Trophoblast cell (in vitro differentiated cells and primary cell): ENCODE measurements at regions not wholly inside any gene's neighbourhood (a gene's known extent, or its start where the extent isn't known, plus 50 kb on each side); places are given as distances from the start of the nearest gene placed in this dataset.

Experiments used
- DNase-seq, 2 donors: peaks; one replicate each; pipeline ENCODE4 v3.0.0-alpha.2; 2016
- H2AFZ ChIP-seq: 2 replicates; pipeline ENCODE4 v1.6.1; 2013; ENCODE audit warnings: low read length, moderate library complexity, mild to moderate bottlenecking; ENCODE audit not compliant: insufficient read depth, poor library complexity
- H2AK5ac ChIP-seq: 2 replicates; pipeline ENCODE4 v1.6.1; 2013; ENCODE audit warnings: mild to moderate bottlenecking, low read length
- H2BK120ac ChIP-seq: 2 replicates; pipeline ENCODE4 v1.6.1; 2013; ENCODE audit warnings: low read length, mild to moderate bottlenecking, moderate library complexity; ENCODE audit not compliant: insufficient read depth, poor library complexity
- H2BK12ac ChIP-seq: 2 replicates; pipeline ENCODE4 v1.6.1; 2013; ENCODE audit warnings: mild to moderate bottlenecking, low read length, moderate library complexity
- H2BK5ac ChIP-seq: 2 replicates; pipeline ENCODE4 v1.6.1; 2013; ENCODE audit warnings: low read length, low read depth, moderate library complexity, mild to moderate bottlenecking; ENCODE audit not compliant: poor library complexity
- H3K14ac ChIP-seq: 2 replicates; pipeline ENCODE4 v1.6.1; 2013; ENCODE audit warnings: mild to moderate bottlenecking, low read length
- H3K18ac ChIP-seq: 2 replicates; pipeline ENCODE4 v1.6.1; 2013; ENCODE audit warnings: mild to moderate bottlenecking, low read length
- H3K23ac ChIP-seq: 2 replicates; pipeline ENCODE4 v1.6.1; 2013; ENCODE audit warnings: low read length
- H3K27ac ChIP-seq: 2 replicates; pipeline ENCODE4 v1.5.1; 2013; ENCODE audit warnings: low read depth, mild to moderate bottlenecking, inconsistent platforms, low read length, moderate library complexity
- H3K27me3 ChIP-seq: 2 replicates; pipeline ENCODE4 v1.6.1; 2013; ENCODE audit warnings: inconsistent platforms, mild to moderate bottlenecking, low read length, moderate library complexity; ENCODE audit not compliant: insufficient read depth
- H3K36me3 ChIP-seq, 2 experiments: 1 replicate in 1 of 2; 2 replicates in 1 of 2; pipeline ENCODE4 v1.6.1; 2013; ENCODE audit warnings: low read length in 2 of 2, mild to moderate bottlenecking in 2 of 2, moderate library complexity in 1 of 2; ENCODE audit not compliant: insufficient read depth in 2 of 2, control insufficient read depth in 1 of 2
- H3K4ac ChIP-seq: 2 replicates; pipeline ENCODE4 v1.6.1; 2013; ENCODE audit warnings: low read depth, mild to moderate bottlenecking, low read length, moderate library complexity
- H3K4me1 ChIP-seq, 2 experiments: 1 replicate in 1 of 2; 2 replicates in 1 of 2; pipeline ENCODE4 v1.6.1; 2013; ENCODE audit warnings: low read length in 2 of 2, mild to moderate bottlenecking in 2 of 2, moderate library complexity in 1 of 2; ENCODE audit not compliant: insufficient read depth in 2 of 2, control insufficient read depth in 1 of 2
- H3K4me2 ChIP-seq: 2 replicates; pipeline ENCODE4 v1.6.1; 2013; ENCODE audit warnings: inconsistent platforms, mild to moderate bottlenecking, low read length, moderate library complexity
- H3K4me3 ChIP-seq: 2 replicates; pipeline ENCODE4 v1.5.1; 2013; ENCODE audit warnings: mild to moderate bottlenecking, low read depth, low read length, inconsistent platforms
- H3K79me1 ChIP-seq: one replicate; pipeline ENCODE4 v1.6.1; 2013; ENCODE audit warnings: low read length
- H3K79me2 ChIP-seq: 2 replicates; pipeline ENCODE4 v1.6.1; 2013; ENCODE audit warnings: low read length, mild to moderate bottlenecking; ENCODE audit not compliant: control insufficient read depth, insufficient read depth, poor library complexity
- H3K9ac ChIP-seq: 2 replicates; pipeline ENCODE4 v1.6.1; 2013; ENCODE audit warnings: mild to moderate bottlenecking, low read length
- H3K9me3 ChIP-seq: 2 replicates; pipeline ENCODE4 v1.6.1; 2013; ENCODE audit warnings: low read depth, mild to moderate bottlenecking, control low read depth, inconsistent platforms, low read length; ENCODE audit not compliant: insufficient read depth
- H4K12ac ChIP-seq: 2 replicates; pipeline ENCODE4 v1.6.1; 2013; ENCODE audit warnings: low read depth, mild to moderate bottlenecking, low read length, moderate library complexity
- H4K8ac ChIP-seq: 2 replicates; pipeline ENCODE4 v1.6.1; 2013; ENCODE audit warnings: low read depth, mild to moderate bottlenecking, low read length, moderate library complexity
- H4K91ac ChIP-seq: one replicate; pipeline ENCODE4 v1.6.1; 2013; ENCODE audit warnings: low read depth, mild to moderate bottlenecking, low read length, moderate library complexity
- WGBS: extraction: QIAGEN DNeasy Blood & Tissue Kit; methylation state at CpG from one replicate; pipeline ENCODE4 v1.1.7; 2013; ENCODE audit warnings: missing lambda C conversion rate; ENCODE audit not compliant: insufficient read length, insufficient coverage; ENCODE audit errors: extremely low coverage; 5-methylcytosine and 5-hydroxymethylcytosine counted together

- Histone ChIP-seq H3K18ac (no peak overlapping the region), H3K4ac (no peak overlapping the region), H3K27me3 (no peaks in the 10 kb centered on the region), H3K4me1 (no peaks in the 10 kb centered on the region), H2AK5ac (no peak overlapping the region), H3K36me3 (no peaks in the 10 kb centered on the region), H2BK120ac (no peak overlapping the region), H3K9ac (no peak overlapping the region), H3K23ac (no peak overlapping the region), H3K14ac (no peak overlapping the region), H3K79me1 (no peaks in the 10 kb centered on the region), H4K12ac (no peak overlapping the region), H3K79me2 (no peaks in the 10 kb centered on the region), H2AFZ (no peak overlapping the region), H2BK5ac (no peak overlapping the region), H4K91ac (no peak overlapping the region), H3K4me3 (no peak overlapping the region), H3K9me3 (peaks cover 2% of the 10 kb centered on the region), H3K4me2 (no peak overlapping the region), H4K8ac (no peak overlapping the region), H2BK12ac (no peak overlapping the region), H3K27ac (no peak overlapping the region)
- no peak for DNase-seq
- WGBS: no CpG with 5 or more reads among the region's 7 CpGs
Measured at GRCh38 chr1:112058815-112059450, 69.5 kb upstream of the KCND3 start.

GRCh38 chr1:112059679-112060078 lies 70.2 kb upstream of the KCND3 start:
- Histone ChIP-seq H3K79me1 (no peaks in the 10 kb centered on the region), H3K36me3 (no peaks in the 10 kb centered on the region), H3K9ac (no peak overlapping the region), H3K23ac (no peak overlapping the region), H3K4me1 (no peaks in the 10 kb centered on the region), H3K79me2 (no peaks in the 10 kb centered on the region), H2BK120ac (no peak overlapping the region), H3K27me3 (no peaks in the 10 kb centered on the region), H2BK12ac (no peak overlapping the region), H2BK5ac (no peak overlapping the region), H3K14ac (no peak overlapping the region), H3K18ac (no peak overlapping the region), H3K4ac (no peak overlapping the region), H4K12ac (no peak overlapping the region), H4K8ac (no peak overlapping the region), H2AFZ (no peak overlapping the region), H2AK5ac (no peak overlapping the region), H3K9me3 (peaks cover 2% of the 10 kb centered on the region), H3K4me2 (no peak overlapping the region), H3K4me3 (no peak overlapping the region), H3K27ac (no peak overlapping the region), H4K91ac (no peak overlapping the region)
- no peak for DNase-seq
- no CpG with 5 or more reads among the region's 6 CpGs for WGBS

GRCh38 chr1:112060261-112060660 lies 70.8 kb upstream of the KCND3 start:
- Histone ChIP-seq H3K23ac (no peak overlapping the region), H3K4ac (no peak overlapping the region), H4K8ac (no peak overlapping the region), H2BK12ac (no peak overlapping the region), H3K18ac (no peak overlapping the region), H3K27me3 (no peaks in the 10 kb centered on the region), H3K4me3 (no peak overlapping the region), H3K27ac (no peak overlapping the region), H2BK5ac (no peak overlapping the region), H3K14ac (no peak overlapping the region), H3K79me1 (no peaks in the 10 kb centered on the region), H3K4me2 (no peak overlapping the region), H3K9ac (no peak overlapping the region), H2BK120ac (no peak overlapping the region), H2AK5ac (no peak overlapping the region), H2AFZ (no peak overlapping the region), H4K12ac (no peak overlapping the region), H3K9me3 (peaks cover 2% of the 10 kb centered on the region), H3K36me3 (no peaks in the 10 kb centered on the region), H3K79me2 (no peaks in the 10 kb centered on the region), H3K4me1 (no peaks in the 10 kb centered on the region), H4K91ac (no peak overlapping the region)
- no CpG with 5 or more reads among the region's 1 CpG for WGBS
- no peak for DNase-seq

DNA sequence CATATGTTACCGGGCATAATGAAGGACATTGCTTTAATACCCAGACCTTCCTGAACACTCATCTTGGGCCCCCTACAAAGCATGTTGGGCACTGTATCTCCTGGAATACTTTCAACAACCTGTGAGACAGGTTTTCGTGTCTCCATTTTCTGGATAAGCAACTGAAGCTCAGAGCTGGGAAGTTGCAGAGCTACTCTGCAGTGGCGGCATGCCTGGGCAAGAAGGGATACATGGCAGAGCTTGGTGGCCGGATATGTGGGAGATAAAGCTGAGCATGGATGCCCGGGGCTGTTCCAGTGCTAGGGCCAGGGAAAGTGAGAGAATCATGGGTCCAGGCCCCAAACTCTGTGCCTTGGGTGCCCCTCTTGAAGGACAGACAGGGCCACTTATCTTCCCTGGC lies 71.6 kb upstream of the KCND3 start:
- H3K79me2 ChIP-seq: no peaks in the 10 kb centered on the region
- no peak overlapping the region for H3K4me3 ChIP-seq
- H2AK5ac ChIP-seq: no peak overlapping the region
- no peak overlapping the region for H3K23ac ChIP-seq
- no peaks in the 10 kb centered on the region for H3K79me1 ChIP-seq
- H3K36me3 ChIP-seq: no peaks in the 10 kb centered on the region
- H4K91ac ChIP-seq: no peak overlapping the region
- H3K9me3 ChIP-seq: peaks cover 2% of the 10 kb centered on the region
- H4K8ac ChIP-seq: no peak overlapping the region
- no peak overlapping the region for H2BK120ac ChIP-seq
- H3K4ac ChIP-seq: no peak overlapping the region
- H3K4me1 ChIP-seq: no peaks in the 10 kb centered on the region
- no peak overlapping the region for H3K27ac ChIP-seq
- H4K12ac ChIP-seq: no peak overlapping the region
- H3K14ac ChIP-seq: no peak overlapping the region
- no peak overlapping the region for H3K9ac ChIP-seq
- DNase-seq: no peak
- no peak overlapping the region for H3K18ac ChIP-seq
- no peaks in the 10 kb centered on the region for H3K27me3 ChIP-seq
- no peak overlapping the region for H2BK5ac ChIP-seq
- no peak overlapping the region for H2AFZ ChIP-seq
- no CpG with 5 or more reads among the region's 5 CpGs for WGBS
- no peak overlapping the region for H2BK12ac ChIP-seq
- no peak overlapping the region for H3K4me2 ChIP-seq
